ENCODE measurements at regions not wholly inside any gene's neighbourhood (a gene's known extent, or its start where the extent isn't known, plus 50 kb on each side); places are given as distances from the start of the nearest gene placed in this dataset.

DNA sequence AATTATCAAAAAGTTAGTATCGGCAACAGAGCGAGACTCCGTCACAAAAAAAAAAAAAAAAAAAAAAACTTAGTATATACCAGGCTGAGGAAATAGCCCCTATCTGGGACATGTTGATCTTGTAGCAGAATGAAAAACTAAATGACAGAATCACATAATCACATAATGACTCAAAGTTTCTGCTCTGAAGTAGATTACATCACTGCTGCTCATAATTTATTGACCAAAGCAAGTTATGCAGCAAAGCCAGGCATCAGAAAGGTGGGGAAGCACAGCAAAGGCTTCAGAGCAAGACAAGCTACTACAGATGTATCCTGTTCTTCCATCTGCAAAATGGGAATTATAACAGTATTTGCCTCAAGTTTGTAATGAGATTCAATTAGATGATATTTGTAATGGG is 68.1 kb downstream of the BOD1L2 start:
- H2AFZ ChIP-seq, result no peak overlapping the region
- no peaks in the 10 kb centered on the region for H3K27me3 ChIP-seq (ENCODE audit: control insufficient read depth, insufficient read depth, low read length)
- H3K4me2 ChIP-seq (ENCODE audit: low read length), result no peak overlapping the region
- H3K27ac ChIP-seq, result no peak overlapping the region
- H3K79me2 ChIP-seq, result no peaks in the 10 kb centered on the region
- no peaks in the 10 kb centered on the region for H3K4me1 ChIP-seq
- H3K9me3 ChIP-seq (ENCODE audit: control insufficient read depth, low read length), result no peaks in the 10 kb centered on the region
- no peaks in the 10 kb centered on the region for H3K36me3 ChIP-seq (ENCODE audit: control insufficient read depth, insufficient read depth, low read length)
- TF ChIP-seq, protein P1, sequence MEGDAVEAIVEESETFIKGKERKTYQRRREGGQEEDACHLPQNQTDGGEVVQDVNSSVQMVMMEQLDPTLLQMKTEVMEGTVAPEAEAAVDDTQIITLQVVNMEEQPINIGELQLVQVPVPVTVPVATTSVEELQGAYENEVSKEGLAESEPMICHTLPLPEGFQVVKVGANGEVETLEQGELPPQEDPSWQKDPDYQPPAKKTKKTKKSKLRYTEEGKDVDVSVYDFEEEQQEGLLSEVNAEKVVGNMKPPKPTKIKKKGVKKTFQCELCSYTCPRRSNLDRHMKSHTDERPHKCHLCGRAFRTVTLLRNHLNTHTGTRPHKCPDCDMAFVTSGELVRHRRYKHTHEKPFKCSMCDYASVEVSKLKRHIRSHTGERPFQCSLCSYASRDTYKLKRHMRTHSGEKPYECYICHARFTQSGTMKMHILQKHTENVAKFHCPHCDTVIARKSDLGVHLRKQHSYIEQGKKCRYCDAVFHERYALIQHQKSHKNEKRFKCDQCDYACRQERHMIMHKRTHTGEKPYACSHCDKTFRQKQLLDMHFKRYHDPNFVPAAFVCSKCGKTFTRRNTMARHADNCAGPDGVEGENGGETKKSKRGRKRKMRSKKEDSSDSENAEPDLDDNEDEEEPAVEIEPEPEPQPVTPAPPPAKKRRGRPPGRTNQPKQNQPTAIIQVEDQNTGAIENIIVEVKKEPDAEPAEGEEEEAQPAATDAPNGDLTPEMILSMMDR (IDR thresholded peaks at IDR 0.05), result no peak
- H3K4me3 ChIP-seq (ENCODE audit: low read depth, low read length), result no peak overlapping the region
- no peak overlapping the region for H3K9ac ChIP-seq

DNA sequence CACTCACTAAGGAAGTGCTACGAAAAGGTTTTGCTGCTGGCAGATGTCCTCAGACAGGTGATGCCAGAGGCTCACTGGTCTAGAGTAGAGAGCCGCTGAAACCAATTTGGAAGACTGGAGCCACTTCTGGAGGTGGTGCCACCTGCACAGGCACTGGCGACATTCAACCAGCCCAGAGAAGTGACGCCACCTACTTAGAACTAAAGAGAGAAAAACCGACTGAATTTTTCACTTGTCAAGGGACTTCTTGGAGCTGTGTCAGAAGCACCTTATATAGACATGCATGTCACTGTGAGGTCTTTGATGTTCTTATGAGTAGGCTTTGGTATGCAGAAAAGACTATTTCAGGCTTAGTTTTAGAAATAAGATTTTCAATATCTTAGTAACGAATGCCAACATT is 71.4 kb downstream of the BOD1L2 start:
- Histone ChIP-seq H3K4me2 (ENCODE audit: low read length) (no peak overlapping the region), H3K4me3 (ENCODE audit: low read depth, low read length) (no peak overlapping the region), H3K79me2 (no peaks in the 10 kb centered on the region), H3K9ac (no peak overlapping the region), H3K4me1 (no peaks in the 10 kb centered on the region), H2AFZ (no peak overlapping the region), H3K27ac (no peak overlapping the region), H3K27me3 (ENCODE audit: control insufficient read depth, insufficient read depth, low read length) (no peaks in the 10 kb centered on the region), H3K9me3 (ENCODE audit: control insufficient read depth, low read length) (no peaks in the 10 kb centered on the region), H3K36me3 (ENCODE audit: control insufficient read depth, insufficient read depth, low read length) (no peaks in the 10 kb centered on the region)
- TF ChIP-seq, protein P1 (IDR thresholded peaks at IDR 0.05), result no peak

DNA sequence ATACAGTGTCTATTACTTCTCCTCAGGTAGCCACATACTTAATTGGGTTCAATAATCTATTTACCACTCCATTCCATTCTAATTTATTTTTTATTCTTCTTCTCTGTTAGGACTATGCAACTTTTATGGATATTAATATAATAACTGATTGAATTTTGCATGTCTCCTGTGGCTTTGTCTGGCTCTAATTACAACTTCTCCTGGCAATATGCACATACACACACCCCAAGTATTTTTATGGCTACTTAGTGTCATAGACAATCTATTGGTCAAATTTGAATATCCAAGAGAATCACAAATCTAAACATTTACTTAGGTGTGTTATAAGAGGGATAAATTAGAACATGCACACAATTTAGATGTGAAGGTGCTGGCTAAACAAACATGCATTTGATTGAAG is 73.1 kb downstream of the BOD1L2 start:
- Histone ChIP-seq H3K9me3 (ENCODE audit: control insufficient read depth, low read length) (no peaks in the 10 kb centered on the region), H3K27ac (no peak overlapping the region), H3K4me3 (ENCODE audit: low read depth, low read length) (no peak overlapping the region), H3K27me3 (ENCODE audit: control insufficient read depth, insufficient read depth, low read length) (no peaks in the 10 kb centered on the region), H3K4me1 (no peaks in the 10 kb centered on the region), H3K79me2 (no peaks in the 10 kb centered on the region), H3K4me2 (ENCODE audit: low read length) (no peak overlapping the region), H3K36me3 (ENCODE audit: control insufficient read depth, insufficient read depth, low read length) (no peaks in the 10 kb centered on the region), H3K9ac (no peak overlapping the region), H2AFZ (no peak overlapping the region)
- TF ChIP-seq, protein P1 (IDR thresholded peaks at IDR 0.05), result no peak

DNA sequence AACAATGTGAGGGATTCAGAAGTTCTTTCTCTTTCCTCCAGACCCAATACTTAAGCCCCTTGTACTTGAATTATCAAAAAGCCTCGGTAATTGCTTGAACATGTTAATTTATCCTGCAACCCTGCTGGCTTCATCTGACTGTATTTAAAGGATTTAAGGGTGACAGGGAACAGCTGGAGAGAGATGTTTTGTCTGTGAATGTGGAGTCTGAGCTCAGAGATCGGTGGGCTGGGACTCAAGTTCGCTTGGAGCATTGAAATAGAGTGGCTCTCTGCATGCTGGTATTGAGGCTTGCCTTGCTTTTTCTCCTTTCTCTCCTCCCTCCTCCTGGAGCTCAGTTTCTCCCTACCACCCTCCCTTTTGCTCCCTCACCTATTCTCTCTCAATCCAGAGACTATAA is 73.6 kb downstream of the BOD1L2 start:
- TF ChIP-seq, protein P1 (IDR thresholded peaks at IDR 0.05), result no peak
- no peak overlapping the region for H3K4me3 ChIP-seq (ENCODE audit: low read depth, low read length)

DNA sequence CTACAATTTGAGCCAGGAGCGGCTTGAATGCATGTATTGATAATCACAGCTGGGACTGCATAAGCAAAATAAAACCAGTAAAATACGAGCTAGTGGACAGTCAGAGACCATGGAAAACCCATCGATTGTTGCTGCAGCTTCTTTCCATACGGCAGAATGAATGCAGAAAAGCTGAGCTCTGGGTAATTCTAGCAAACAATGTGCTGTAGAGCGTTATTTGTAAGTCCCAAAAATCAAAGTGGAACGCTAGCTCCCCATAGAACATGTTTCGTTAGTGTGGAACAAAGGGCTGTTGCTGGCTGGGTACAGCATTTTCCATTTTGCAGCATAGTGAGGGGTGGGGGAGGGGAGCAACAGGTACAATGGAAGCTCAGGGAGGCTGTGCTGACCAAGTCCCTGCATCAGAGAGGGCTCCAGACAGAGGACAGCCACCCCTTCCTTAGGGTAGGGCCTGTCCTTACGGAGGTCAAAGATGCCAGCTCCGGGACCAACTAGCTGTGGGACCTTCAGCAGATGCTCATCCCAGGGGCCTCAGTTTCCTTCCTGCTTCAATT is 74.1 kb downstream of the BOD1L2 start:
- no peak overlapping the region for H3K9ac ChIP-seq
- H3K79me2 ChIP-seq, result no peaks in the 10 kb centered on the region
- TF ChIP-seq, protein P1 (IDR thresholded peaks at IDR 0.05), result no peak

More for the DNA sequence above, 73.6 kb downstream of the BOD1L2 start:
- Histone ChIP-seq H3K4me1 (no peaks in the 10 kb centered on the region), H3K36me3 (ENCODE audit: control insufficient read depth, insufficient read depth, low read length) (no peaks in the 10 kb centered on the region), H2AFZ (no peak overlapping the region), H3K9ac (no peak overlapping the region), H3K27ac (no peak overlapping the region), H3K27me3 (ENCODE audit: control insufficient read depth, insufficient read depth, low read length) (no peaks in the 10 kb centered on the region), H3K4me2 (ENCODE audit: low read length) (no peak overlapping the region), H3K79me2 (no peaks in the 10 kb centered on the region), H3K9me3 (ENCODE audit: control insufficient read depth, low read length) (no peaks in the 10 kb centered on the region)

More for the DNA sequence above, 74.1 kb downstream of the BOD1L2 start:
- no peaks in the 10 kb centered on the region for H3K27me3 ChIP-seq (ENCODE audit: control insufficient read depth, insufficient read depth, low read length)
- H3K9me3 ChIP-seq (ENCODE audit: control insufficient read depth, low read length), result no peaks in the 10 kb centered on the region
- H3K4me2 ChIP-seq (ENCODE audit: low read length), result no peak overlapping the region
- H3K4me1 ChIP-seq, result no peaks in the 10 kb centered on the region
- H3K27ac ChIP-seq, result no peak overlapping the region
- no peak overlapping the region for H3K4me3 ChIP-seq (ENCODE audit: low read depth, low read length)
- no peaks in the 10 kb centered on the region for H3K36me3 ChIP-seq (ENCODE audit: control insufficient read depth, insufficient read depth, low read length)
- H2AFZ ChIP-seq, result no peak overlapping the region

All from parathyroid adenoma (tissue), 2 donors.